PC-3 (cell line): ENCODE measurements at regions not wholly inside any gene's neighbourhood (a gene's known extent, or its start where the extent isn't known, plus 50 kb on each side); places are given as distances from the start of the nearest gene placed in this dataset.
A peak's percentile ranks its signal among the peaks of the same experiment; 100 is the strongest.

Experiments
- ATAC-seq: fragments of 200-7000 bp; cut with Tn5 transposase; 2 replicates; pipeline ENCODE4 v1.9.1; 2020; ENCODE audit warnings: mild to moderate bottlenecking, moderate library complexity
- BruUV-seq: library from RNA; stranded (reverse); fragments of 400-500 nt; replicated peaks from 2 replicates; lab custom pipeline; 2021; lab: Mats Ljungman, UMichigan
- CTCF ChIA-PET: fragments of 300-600 bp; sonication (Branson Sonifier 250); formaldehyde crosslinking; loops from one replicate; lab custom pipeline; 2022; ENCODE audit warnings: antibody characterized with exemption; lab: Charles Lee
- POLR2A ChIA-PET: fragments of 300-600 bp; sonication (Branson Sonifier 250); formaldehyde crosslinking; loops from one replicate; lab custom pipeline; 2022; ENCODE audit warnings: antibody characterized with exemption; ENCODE audit not compliant: unreplicated experiment; lab: Charles Lee
- DNase-seq: peaks from one replicate; pipeline ENCODE4 v3.0.0-alpha.2; 2015
- H2AFZ ChIP-seq: fragments of 300-600 bp; sonication (generic); 2 replicates; pipeline ENCODE4 v1.6.0; 2016; ENCODE audit warnings: antibody characterized with exemption, low read length
- H3F3A ChIP-seq: fragments of 300-600 bp; sonication (generic); one replicate; pipeline ENCODE4 v1.6.0; 2017; ENCODE audit warnings: antibody characterized with exemption, low read length, control low read depth, mild to moderate bottlenecking; ENCODE audit not compliant: unreplicated experiment
- H3K27ac ChIP-seq: fragments of 300-600 bp; sonication (generic); 2 replicates; pipeline ENCODE4 v1.5.1; 2016; ENCODE audit warnings: mild to moderate bottlenecking, low read length
- H3K27me3 ChIP-seq: fragments of 300-600 bp; sonication (generic); 2 replicates; pipeline ENCODE4 v1.6.1; 2016; ENCODE audit warnings: low read length, mixed read lengths
- H3K36me3 ChIP-seq: fragments of 300-600 bp; sonication (generic); 2 replicates; pipeline ENCODE4 v1.6.1; 2016; ENCODE audit warnings: low read depth, mixed run types, low read length, mixed read lengths
- H3K4me1 ChIP-seq: fragments of 300-600 bp; sonication (generic); 2 replicates; pipeline ENCODE4 v1.5.1; 2016; ENCODE audit warnings: low read length; ENCODE audit not compliant: insufficient read depth
- H3K4me2 ChIP-seq: fragments of 300-600 bp; sonication (generic); 2 replicates; pipeline ENCODE4 v1.6.0; 2016; ENCODE audit warnings: low read length
- H3K4me3 ChIP-seq: fragments of 300-600 bp; sonication (generic); 2 replicates; pipeline ENCODE4 v1.5.1; 2016; ENCODE audit warnings: mild to moderate bottlenecking, low read length, mixed read lengths
- H3K79me2 ChIP-seq: fragments of 300-600 bp; sonication (generic); 2 replicates; pipeline ENCODE4 v1.6.1; 2017; ENCODE audit warnings: low read length, mixed read lengths
- H3K9ac ChIP-seq: fragments of 300-600 bp; sonication (generic); 2 replicates; pipeline ENCODE4 v1.6.0; 2016; ENCODE audit warnings: mild to moderate bottlenecking, low read length
- H3K9me2 ChIP-seq: fragments of 300-600 bp; sonication (generic); replicated peaks from 2 replicates; pipeline ENCODE4 v1.6.1; 2016; ENCODE audit warnings: mixed run types, low read length, mixed read lengths
- H3K9me3 ChIP-seq: fragments of 300-600 bp; sonication (generic); 2 replicates; pipeline ENCODE4 v1.6.1; 2016; ENCODE audit warnings: low read length, mixed read lengths
- H4K20me1 ChIP-seq: fragments of 300-600 bp; sonication (generic); 2 replicates; pipeline ENCODE4 v1.6.1; 2016; ENCODE audit warnings: low read length, mixed read lengths
- CTCF ChIP-seq: fragments of 300-600 bp; sonication (generic); conservative IDR thresholded peaks from 2 replicates; pipeline ENCODE4 v1.5.1; 2017; ENCODE audit warnings: antibody characterized with exemption, low read depth, mild to moderate bottlenecking, low read length
- EZH2 ChIP-seq: fragments of 300-600 bp; sonication (generic); IDR thresholded peaks from one replicate; pipeline ENCODE4 v1.6.1; 2017; ENCODE audit warnings: antibody characterized with exemption, mild to moderate bottlenecking, low read length; ENCODE audit not compliant: unreplicated experiment
- EZH2phosphoT487 ChIP-seq: fragments of 300-600 bp; sonication (generic); IDR thresholded peaks from 2 replicates; pipeline ENCODE4 v1.6.1; 2018; ENCODE audit warnings: mild to moderate bottlenecking, antibody characterized with exemption, low read length, borderline replicate concordance
- intact Hi-C: fragments of 100-400 bp; cut with micrococcal nuclease; formaldehyde crosslinking; loops from 2 replicates; pipeline ENCODE4 v1.9.0; 2023

- Histone ChIP-seq H2AFZ (no peak overlapping the region), H3F3A (no peaks in the 10 kb centered on the region), H3K79me2 (no peaks in the 10 kb centered on the region), H3K9me3 (no peaks in the 10 kb centered on the region), H3K9ac (no peak overlapping the region), H4K20me1 (no peaks in the 10 kb centered on the region), H3K4me1 (no peaks in the 10 kb centered on the region), H3K27me3 (no peaks in the 10 kb centered on the region), H3K27ac (no peak overlapping the region), H3K9me2 (no peaks in the 10 kb centered on the region), H3K4me3 (no peak overlapping the region), H3K4me2 (no peak overlapping the region), H3K36me3 (no peaks in the 10 kb centered on the region)
- DNase-seq (no peak), ATAC-seq (no peak)
- TF ChIP-seq CTCF (no peak), EZH2phosphoT487 (no peak), EZH2 (no peak)
- intact Hi-C loops: no loop called here
- POLR2A ChIA-PET: no interaction called here
- CTCF ChIA-PET: no interaction called here
- no TSS peak for BruUV-seq
Observed at GRCh38 chr5:17944046-17944445, 309.8 kb downstream of the TAF11L14 start.

- Histone ChIP-seq H3K9me2 (no peaks in the 10 kb centered on the region), H3K4me2 (no peak overlapping the region), H3F3A (no peaks in the 10 kb centered on the region), H4K20me1 (no peaks in the 10 kb centered on the region), H3K4me3 (no peak overlapping the region), H3K4me1 (peaks cover 14% of the 10 kb centered on the region), H2AFZ (no peak overlapping the region), H3K36me3 (no peaks in the 10 kb centered on the region), H3K27ac (no peak overlapping the region), H3K9me3 (no peaks in the 10 kb centered on the region), H3K27me3 (no peaks in the 10 kb centered on the region), H3K79me2 (no peaks in the 10 kb centered on the region), H3K9ac (no peak overlapping the region)
- BruUV-seq: no TSS peak
- no peak for ATAC-seq
- TF ChIP-seq CTCF (no peak), EZH2 (no peak), EZH2phosphoT487 (no peak)
- intact Hi-C loops: no loop called here
- CTCF ChIA-PET: no interaction called here
- POLR2A ChIA-PET: no interaction called here
- DNase-seq: no peak
Observed at GRCh38 chr5:17947029-17947428, 312.8 kb downstream of the TAF11L14 start.

GRCh38 chr5:17951392-17952169 is 317.3 kb downstream of the TAF11L14 start:
- H3K36me3 ChIP-seq: no peaks in the 10 kb centered on the region
- H3K9ac ChIP-seq: peak overlapping the region; percentile 80
- no peaks in the 10 kb centered on the region for H3K79me2 ChIP-seq
- peak overlapping the region; percentile 61 for H3K4me3 ChIP-seq
- H3K27ac ChIP-seq: peak overlapping the region; percentile 99
- POLR2A ChIA-PET: interaction anchor here (0.6 kb wide), 2 partner anchors 8 to 549 kb away, joined by 7 to 10 read pairs; no protein-coding TSS in a partner anchor
- peak; percentile 91 for TF ChIP-seq CTCF
- TF ChIP-seq EZH2phosphoT487: no peak
- TF ChIP-seq EZH2: no peak
- H2AFZ ChIP-seq: peak overlapping the region; percentile 86
- peak overlapping the region; percentile 90 for H3K4me2 ChIP-seq
- H4K20me1 ChIP-seq: no peaks in the 10 kb centered on the region
- intact Hi-C loops: loop anchor here (1.0 to 5.0 kb wide), 5 partner anchors 41 to 734 kb away; partner anchors contain the start of gene BASP1
- peak; percentile 94 for ATAC-seq
- BruUV-seq: no TSS peak
- peaks cover 22% of the 10 kb centered on the region for H3K4me1 ChIP-seq
- no peaks in the 10 kb centered on the region for H3K9me3 ChIP-seq
- no peaks in the 10 kb centered on the region for H3F3A ChIP-seq
- DNase-seq: peak; percentile 98
- CTCF ChIA-PET: interaction anchor here (0.6 to 1.2 kb wide), 6 partner anchors 15 to 736 kb away, joined by 3 to 8 read pairs (median 6); no protein-coding TSS in a partner anchor
- no peaks in the 10 kb centered on the region for H3K9me2 ChIP-seq
- no peaks in the 10 kb centered on the region for H3K27me3 ChIP-seq
